GM18519 (cell line): ENCODE measurements at regions not wholly inside any gene's neighbourhood (a gene's known extent, or its start where the extent isn't known, plus 50 kb on each side); places are given as distances from the start of the nearest gene placed in this dataset.

ENCODE experiments used
- ATAC-seq: cut with Tn5 transposase; IDR thresholded peaks from one replicate; pipeline ENCODE4 v1.9.1; 2021; ENCODE audit warnings: mild to moderate bottlenecking, moderate library complexity; ENCODE audit not compliant: unreplicated experiment, low FRiP score

DNA sequence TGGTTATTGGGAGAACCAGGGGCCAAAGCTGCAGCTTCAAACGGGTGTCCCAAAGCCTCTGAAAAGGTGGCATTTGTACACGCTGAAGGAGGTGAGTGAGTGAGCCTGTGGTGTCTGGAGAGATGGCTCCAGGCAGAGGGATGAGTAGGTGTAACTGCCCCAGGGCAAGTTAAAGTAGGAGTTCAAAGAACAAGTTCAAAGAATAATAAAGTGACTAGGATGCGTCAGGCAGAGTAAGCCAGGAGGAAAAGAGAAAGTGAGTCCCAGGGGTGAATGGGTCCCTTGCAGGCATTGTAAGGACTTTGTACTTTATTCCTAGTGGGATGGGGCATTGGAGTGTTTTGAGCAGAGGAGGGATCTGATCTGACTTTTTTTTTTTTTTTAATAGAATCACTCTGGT lies 201.4 kb upstream of the PWP1 start:
- no peak for ATAC-seq

DNA sequence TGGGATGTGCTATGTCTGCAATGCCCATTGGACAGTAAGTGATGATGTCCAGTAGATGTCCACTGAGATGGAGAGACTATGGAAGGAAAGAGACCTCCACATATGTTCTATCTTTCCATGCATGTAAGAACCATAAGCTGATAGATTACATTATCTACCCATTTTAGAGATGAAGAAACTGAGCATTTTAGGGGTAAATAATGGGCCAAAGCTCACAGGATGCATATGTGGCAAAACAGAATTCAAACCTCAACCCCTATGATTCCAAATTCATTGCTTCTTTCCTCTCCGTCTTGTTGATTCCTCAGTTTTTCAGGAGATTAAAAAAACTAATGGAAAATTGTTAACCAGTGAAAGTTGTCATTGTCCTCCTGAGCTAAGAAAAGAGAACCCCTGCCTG lies 200.7 kb upstream of the PWP1 start:
- ATAC-seq, result no peak

DNA sequence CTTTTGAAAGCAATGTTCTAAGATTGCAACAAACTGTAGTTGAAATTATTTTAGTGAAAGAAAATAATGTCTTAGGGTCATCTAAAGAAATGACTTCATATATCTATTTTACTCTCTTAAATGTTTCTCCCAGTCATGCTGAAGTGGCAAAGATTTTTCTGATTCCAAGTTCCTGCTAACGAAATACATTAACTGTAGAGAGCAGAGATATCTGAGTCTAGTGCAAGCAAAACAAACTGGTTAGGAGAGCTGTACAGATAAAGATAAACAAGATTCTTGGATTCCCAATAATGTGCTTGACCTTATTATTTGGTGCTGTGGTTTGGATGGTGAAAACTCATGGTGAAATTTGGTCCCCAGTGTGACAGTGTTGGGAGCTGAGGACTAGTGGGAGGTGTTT lies 199.9 kb upstream of the PWP1 start:
- no peak for ATAC-seq

DNA sequence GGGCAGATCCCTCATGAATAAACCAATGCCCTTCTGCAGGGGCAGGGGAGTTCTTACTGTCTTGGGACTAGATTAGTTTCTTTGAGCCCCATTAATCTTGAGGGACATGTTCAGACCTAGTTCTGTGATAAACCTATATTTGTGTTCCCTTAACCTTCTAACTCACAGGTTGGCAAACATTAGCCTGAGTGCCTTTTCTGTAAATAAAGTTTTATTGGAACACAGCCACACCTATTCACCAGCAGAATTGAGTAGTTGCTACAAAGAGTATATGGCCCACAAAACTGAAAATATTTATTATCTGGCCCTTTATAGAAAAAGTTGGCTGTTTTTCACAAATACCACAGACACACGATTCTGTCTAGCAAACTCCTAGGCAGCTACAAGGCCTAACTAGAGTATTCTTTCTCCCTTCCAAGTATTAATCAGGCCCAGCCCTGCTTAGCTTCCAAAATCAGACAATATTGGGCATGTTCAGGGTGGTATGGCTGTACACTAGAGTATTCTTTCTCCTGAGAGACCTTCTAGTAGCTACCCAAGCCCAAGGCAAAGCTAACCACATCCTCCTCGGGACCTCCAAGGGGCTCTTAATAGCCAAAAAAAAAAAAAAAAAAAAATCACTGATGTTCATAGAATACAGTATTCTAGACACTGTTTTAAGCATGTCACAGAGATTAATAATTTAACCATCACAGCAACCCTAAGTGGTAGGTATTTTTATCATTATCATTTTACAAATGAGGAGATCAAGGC lies 199.3 kb upstream of the PWP1 start:
- ATAC-seq, result no peak

DNA sequence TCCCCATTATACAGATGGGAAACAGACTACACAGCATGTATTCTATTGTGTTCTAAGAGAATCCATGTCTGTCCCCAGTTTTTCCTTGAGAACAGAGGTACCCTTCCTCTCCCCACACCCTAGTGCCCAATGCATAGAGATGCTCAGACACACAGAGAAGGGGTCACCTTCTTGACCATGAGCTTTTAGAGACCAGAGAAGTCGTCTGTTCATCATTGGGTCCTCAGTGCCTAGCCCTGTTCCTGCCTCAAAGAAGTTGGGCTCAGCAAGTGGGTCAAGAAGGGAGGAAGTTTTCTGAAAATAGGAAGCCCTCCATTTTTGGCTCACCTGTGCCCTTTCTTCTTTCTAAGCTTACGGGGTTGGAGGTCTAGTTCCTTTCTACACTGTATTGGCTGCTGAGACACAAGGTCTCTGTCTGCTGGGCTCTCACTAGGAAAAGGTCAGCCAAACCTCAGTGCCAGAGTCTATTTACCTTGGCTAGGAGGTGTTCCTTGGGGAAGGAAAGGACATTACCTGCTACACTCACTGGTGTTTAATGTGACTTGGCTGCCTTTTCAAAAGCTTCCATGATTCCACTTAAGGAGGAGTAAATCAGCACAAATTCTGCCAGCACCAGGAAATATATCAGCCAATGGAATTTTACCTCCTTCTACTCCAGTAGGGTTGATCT lies 198.5 kb upstream of the PWP1 start:
- no peak for ATAC-seq

DNA sequence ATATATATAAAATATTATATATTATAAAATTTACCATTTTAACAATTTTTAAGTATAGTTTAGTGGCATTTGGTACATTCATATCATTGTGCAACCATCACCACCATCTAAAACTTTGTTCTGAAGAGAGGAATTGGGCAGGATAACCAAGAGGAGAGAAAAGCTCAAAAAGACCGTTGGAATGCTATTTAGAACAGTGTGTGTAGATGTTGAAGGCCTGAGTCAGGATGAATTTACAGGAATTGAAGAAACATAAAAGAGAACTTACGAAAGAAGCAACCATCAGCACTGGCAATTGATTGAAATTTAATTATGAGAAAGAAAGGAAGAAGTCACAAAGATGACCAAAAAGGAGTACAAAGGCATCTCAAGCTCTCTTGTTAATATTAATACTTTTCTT lies 196.9 kb upstream of the PWP1 start:
- ATAC-seq, result no peak

DNA sequence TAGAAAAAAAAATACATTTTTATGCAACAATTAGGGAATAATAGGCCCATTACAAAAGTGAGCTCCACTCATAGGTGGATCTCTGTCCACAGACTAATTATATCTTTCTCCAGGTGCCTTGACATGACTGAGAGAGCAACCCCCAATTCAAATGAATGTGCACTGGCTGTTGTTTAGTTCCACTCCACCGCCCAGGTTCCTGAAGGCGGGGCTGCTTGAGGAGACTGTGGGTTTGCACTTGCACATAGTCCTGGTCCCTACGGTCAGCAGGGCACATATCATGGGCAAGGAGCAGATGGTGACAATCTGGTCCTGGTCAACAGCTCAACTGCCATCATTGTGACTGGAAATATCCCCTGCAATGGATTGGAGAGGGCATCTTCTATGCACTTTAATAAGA lies 195.6 kb upstream of the PWP1 start:
- no peak for ATAC-seq

DNA sequence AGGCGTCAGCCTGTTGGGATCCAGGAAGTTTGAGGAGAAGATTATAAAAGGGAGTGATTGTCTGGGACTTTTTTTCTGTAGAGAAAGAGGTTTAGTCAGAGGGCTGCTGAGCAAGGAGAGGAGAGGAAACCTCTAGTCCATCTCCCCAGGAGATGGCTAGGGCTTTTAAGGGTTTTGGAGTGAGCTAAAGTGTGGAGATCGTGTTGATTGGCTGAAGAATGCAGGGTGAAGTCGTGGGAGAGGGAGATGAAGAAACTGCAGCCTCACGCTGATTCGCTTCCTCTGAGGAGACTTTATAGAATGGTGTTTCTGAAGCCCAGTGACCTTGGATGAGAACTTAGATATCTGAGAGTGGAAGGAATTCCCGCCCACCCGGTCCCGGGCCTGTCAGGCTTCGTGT lies 193.7 kb upstream of the PWP1 start:
- ATAC-seq, result no peak

DNA sequence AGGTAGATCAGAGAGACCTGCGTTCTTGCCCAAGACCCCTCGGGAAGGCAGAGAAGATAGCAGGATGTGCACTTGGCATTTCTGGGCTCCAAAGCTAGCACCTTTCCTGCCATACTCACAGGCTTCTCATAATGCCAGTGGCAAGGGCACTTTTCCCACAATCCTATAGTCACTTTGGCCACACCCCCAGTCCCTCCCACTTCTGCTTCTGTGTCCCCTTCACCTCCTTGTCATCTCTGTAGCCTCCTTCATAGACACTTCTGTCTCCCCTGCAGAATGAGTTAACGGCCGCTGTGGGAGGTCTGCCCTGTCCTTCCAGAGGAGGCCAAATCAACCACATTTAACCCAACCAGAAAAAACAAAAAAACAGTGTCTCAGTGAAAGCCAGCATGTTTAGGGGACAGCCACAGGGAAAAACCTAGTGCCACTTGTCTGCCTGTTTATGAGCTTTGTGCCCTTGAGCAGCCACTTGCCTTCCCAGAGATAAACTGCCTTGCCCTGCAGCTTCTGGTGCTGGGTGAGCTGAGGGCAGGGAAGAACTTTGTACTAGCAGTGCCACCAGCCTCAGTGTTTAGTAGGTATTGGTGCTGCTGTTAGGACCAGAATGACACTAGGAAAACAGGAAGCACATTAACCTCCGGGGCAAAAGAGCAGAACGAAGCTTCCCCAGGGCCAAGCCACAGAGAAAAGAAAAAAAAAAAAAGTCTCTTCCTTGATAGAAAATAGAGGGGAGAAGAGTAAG lies 193.0 kb upstream of the PWP1 start:
- no peak for ATAC-seq

DNA sequence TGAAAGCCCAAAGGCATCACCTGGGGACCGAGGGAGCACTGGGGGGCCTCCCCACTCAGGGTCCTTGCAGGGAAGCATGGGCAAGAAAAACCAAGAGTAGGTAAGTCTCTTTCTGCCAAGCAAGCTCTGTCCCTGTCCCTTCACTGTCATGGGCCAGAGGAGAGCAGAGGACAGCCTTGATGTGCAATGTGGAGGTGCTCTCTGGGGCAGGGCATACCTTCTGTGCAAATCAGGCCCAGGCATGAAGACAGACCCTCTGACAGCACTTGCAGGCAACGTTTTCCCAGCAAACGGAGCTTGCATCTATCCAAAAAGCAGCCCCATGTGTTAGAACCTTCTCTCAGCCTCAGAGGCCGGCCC lies 192.5 kb upstream of the PWP1 start:
- ATAC-seq, result no peak

DNA sequence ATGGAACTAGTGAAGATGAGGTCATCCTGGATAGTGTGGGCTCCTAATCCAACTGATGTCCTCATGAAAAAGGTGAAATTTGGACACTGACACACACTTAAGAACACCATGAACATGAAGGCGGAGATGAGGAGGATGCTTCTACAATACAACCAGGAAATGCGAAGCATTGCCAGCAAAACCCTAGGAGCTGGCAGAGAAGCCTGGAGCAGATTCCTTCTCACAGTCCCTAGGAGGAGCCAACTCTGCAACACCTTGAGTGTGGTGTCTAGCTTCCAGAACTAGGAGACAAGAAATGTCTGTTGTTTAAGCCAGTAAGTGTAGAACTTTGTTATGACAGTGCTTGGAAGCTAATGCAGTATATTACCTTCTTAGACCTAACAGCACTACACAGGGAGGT lies 191.9 kb upstream of the PWP1 start:
- ATAC-seq, result no peak

DNA sequence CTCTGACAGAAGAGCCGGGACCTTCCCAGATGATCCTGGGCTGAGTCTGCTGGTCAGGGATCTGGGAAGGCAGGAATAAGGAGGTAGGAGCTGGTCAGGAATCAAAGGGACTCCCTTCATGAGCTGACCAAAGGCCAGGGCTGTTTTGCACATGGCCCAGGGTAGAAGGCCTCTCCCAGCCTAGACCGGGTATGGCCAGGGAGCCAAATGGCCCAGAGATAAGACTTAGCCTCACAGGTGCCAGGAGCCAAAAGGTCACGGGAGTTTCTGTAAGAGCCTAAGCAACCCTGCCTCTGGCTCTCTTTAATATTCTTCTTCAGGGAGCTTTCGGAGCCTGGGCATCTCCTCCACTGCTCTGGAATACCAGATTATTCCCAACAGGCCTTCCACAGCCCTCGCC lies 191.3 kb upstream of the PWP1 start:
- no peak for ATAC-seq

DNA sequence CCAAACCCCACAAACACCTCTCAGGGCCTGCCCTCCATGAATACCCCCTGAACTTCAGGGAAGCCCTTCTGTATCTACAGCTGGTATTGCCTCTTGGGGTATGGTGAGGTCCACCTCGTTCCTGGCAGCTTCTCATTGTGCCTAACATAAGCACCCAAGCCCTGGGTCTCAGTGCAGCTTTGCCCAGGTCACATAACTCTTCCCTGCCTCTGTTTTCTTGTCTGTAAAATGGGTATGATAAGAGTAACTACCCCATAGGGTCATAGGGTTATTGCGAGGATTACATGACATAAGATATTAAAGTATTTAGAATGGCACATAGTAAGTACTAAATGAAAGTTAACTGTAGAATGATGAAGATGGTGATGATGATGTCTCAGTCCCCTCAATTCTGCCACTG lies 190.0 kb upstream of the PWP1 start:
- no peak for ATAC-seq

DNA sequence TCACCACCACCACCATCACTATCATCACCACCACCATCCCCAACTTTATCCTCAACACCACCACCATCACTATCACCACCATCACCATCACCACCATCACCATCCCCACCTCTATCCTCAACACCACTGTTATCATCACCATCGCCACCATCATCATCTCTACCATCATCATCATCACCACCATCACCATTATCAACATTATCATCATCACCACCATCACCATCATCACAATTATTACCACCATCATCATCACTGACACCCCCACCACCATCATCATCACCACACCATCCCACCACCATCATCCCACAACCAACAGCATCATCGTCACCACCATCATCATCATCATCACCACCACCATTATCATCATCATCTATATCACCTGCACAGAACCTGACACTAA lies 188.4 kb upstream of the PWP1 start:
- ATAC-seq, result no peak

DNA sequence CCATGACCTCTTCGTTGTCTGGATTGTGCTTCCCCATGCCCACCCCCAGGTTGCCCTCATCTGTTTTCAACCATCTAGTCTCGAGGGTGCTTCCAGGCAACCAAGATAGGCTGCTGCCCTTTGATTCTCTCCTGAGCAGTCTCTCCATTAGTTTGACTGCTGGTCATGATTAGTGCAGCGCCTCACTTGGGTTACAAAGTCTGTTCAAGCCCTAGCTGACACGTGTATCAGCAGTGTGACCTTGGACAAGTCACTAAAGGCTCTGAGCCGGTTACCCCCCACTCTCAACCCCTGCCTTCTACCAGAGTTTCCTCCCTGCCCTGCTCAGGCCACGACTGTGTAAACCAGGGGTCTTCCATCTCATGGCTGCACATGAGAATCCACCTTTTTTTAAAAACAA lies 185.3 kb upstream of the PWP1 start:
- ATAC-seq, result no peak

DNA sequence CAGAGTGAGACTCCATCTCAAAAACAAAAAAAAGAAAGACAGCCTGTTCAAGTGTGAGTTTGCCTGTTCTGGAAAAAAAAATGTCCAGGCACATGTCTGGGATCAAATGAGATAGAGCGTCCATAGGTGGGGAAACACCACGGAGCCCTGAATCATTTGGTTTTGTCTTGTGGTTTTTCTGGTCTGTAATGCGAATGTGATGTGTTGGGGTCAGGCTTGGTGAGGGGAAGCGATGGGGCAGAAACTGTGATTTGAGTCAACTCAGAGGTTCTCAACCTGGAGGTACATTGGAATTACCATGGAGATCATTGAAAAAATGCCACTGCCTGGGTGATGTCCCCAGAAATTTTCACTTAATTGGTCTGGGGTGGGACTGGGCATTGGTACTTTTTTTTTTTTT lies 183.9 kb upstream of the PWP1 start:
- ATAC-seq, result no peak

DNA sequence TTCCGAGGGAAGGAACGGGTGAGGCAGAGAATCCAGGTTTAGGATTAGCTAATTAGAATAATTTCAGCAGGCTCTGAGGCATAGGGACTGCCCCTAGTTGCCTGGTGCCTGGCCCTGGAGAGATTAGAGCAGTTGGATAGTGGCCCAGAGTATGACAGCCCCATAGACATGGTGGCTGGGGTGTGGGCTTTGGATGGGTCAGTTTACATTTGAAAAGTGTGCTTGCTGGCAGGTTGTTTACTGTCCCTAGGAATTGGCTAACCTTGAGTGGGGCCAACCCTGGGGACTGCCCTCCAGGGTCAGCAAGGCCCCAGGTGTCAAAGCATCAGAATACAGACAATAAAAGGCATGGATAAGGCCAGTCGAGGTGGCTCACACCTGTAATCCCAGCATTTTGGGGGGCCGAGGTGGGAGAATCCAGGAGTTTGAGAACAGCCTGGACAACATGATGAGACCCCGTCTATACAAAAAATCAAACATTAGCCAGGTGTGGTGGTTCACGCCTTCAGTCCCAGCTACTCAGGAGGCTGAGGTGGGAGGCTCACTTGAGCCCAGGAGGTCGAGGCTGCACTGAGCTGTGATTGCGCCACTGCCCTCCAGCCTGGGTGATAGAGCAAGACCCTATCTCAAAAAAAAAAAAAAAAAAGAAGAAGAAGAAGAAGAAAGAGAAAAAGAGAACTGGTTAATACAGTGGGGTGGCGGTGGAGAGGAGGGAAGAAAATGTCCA lies 182.3 kb upstream of the PWP1 start:
- no peak for ATAC-seq

DNA sequence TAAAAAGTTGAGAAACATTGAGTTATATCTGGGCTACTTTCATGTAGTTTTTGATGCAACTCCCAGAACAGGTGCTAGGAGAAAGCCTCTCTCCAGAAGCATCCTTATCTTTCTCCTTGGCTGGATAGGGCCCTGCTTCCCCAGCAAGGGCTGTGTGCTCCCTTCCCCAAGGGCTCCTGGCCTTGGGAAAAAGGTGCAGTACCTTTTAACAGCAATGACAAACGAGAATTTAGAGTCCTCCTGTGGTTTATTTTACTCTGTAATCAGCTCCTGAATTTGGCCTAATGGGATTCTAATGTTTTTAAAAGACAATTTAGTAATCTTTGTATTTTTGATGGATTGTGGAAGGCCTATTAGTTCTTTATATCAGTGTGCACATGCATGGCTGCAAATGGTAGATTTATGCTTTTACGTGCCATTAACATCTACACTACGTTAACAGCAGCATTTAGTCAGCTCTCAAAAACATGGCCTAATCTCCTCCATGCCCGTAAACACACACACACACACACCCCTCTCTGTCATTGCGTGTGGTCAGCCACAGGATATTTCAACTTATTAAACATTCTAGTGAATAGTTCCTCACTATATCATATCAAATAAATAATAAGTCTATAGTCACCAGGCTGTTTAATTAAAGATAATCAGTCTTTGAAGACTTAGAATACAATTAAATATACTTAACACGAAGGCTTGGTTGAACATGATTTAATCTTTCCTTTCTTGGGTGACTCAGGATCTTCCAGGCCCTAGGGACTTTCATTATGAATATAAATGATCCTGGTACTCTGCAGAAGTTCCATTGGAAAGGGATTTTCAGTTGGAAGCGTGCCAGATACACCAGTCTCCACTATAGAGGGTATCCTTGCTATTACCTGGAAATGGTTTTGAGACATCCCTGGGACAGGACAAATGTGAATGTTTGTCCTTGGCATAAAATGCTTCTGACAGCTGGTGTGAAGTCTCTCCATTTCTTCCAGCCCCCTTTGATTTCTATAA lies 181.4 kb upstream of the PWP1 start:
- no peak for ATAC-seq

DNA sequence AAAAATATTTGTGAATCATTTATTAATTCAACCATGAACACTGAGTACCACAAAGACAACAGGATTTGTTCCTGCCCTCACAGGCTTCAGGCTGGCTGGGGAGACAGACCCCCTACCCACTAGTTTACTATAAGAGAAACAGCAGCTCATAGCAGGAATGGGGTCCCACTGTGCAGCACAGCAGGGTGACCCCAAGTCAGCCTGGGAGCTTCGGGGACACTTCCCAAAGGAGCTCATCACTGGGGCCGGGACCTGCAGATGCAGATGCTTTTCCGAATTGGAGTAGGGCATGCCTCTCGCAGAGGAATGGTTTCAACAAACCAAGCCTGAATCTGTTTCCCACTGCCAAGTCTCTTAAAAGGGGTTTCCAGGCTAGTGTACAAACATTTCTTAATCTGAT lies 176.2 kb upstream of the PWP1 start:
- ATAC-seq, result no peak

DNA sequence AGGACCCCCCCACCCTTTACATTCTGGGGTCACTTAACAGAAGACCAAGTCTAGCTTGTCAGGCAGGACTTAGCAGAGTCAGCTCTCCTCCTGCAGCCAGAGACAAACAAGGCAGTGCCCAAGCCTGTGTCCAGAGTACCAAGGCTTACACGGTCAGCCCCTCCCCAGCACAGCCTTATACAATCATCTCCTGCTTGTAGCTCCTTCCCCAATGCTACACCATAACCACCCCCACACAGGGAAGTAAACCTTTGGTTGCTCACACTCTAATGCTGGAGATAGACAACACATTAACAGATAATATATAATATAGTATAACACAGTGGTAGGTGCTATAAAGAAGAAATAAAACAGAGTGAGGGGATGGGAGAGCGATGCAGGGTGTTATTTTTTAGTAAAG lies 175.4 kb upstream of the PWP1 start:
- no peak for ATAC-seq
